ENCODE measurements at regions not wholly inside any gene's neighbourhood (a gene's known extent, or its start where the extent isn't known, plus 50 kb on each side); places are given as distances from the start of the nearest gene placed in this dataset.

- DNase-seq (ENCODE audit: low read depth in 1 of 2, low spot score in 1 of 2) (no peak), ATAC-seq (no peak), FAIRE-seq (no peak)
- Histone ChIP-seq H3K4me3 (no peak overlapping the region), H3K4me2 (no peak overlapping the region), H3K4me1 (no peaks in the 10 kb centered on the region), H3K27ac (no peak overlapping the region), H3K9me3 (no peaks in the 10 kb centered on the region)
- WGBS (ENCODE audit: missing lambda C conversion rate): 14% methylated on average over 3 of the region's 3 CpGs
- TF ChIP-seq RAD21 (conservative IDR thresholded peaks at IDR 0.05 in 1 of 2, IDR thresholded peaks at IDR 0.05 in 1 of 2): no peak
- TF ChIP-seq EHF (CRISPR knock-in tag; IDR thresholded peaks at IDR 0.05): no peak
- no peak for TF ChIP-seq RARB (CRISPR knock-in tag; IDR thresholded peaks at IDR 0.05)
- no peak for TF ChIP-seq REST (IDR thresholded peaks at IDR 0.05)
- TF ChIP-seq JUN (IDR thresholded peaks at IDR 0.05): no peak
- no peak for TF ChIP-seq RNF2 (IDR thresholded peaks at IDR 0.05; ENCODE audit: borderline replicate concordance, low read depth)
- no peak for TF ChIP-seq MYC (IDR thresholded peaks at IDR 0.05; ENCODE audit: borderline replicate concordance, low read length)
- no peak for TF ChIP-seq MAZ (IDR thresholded peaks at IDR 0.05; ENCODE audit: borderline replicate concordance, low read depth, low read length)
- TF ChIP-seq KDM5A (IDR thresholded peaks at IDR 0.05): no peak
- TF ChIP-seq BHLHE40 (IDR thresholded peaks at IDR 0.05; ENCODE audit: low read depth, low read length): no peak
- no peak for TF ChIP-seq KDM1A (IDR thresholded peaks at IDR 0.05; ENCODE audit: low read depth)
- no peak for TF ChIP-seq MAFK (IDR thresholded peaks at IDR 0.05; ENCODE audit: partially characterized antibody)
- no peak for TF ChIP-seq ZSCAN20 (CRISPR knock-in tag; IDR thresholded peaks at IDR 0.05)
- TF ChIP-seq ESRRA (IDR thresholded peaks at IDR 0.05; ENCODE audit: borderline replicate concordance, low read length): no peak
- TF ChIP-seq ZNF302 (CRISPR knock-in tag; IDR thresholded peaks at IDR 0.05): no peak
- no peak for TF ChIP-seq CBX8 (IDR thresholded peaks at IDR 0.05)
- TF ChIP-seq NR3C1 (IDR thresholded peaks at IDR 0.05): no peak
- ChIA-PET CTCF (no interaction called here), POLR2A (no interaction called here)
Observed at GRCh38 chr4:37165844-37166243, 78.7 kb upstream of the NWD2 start.

DNA sequence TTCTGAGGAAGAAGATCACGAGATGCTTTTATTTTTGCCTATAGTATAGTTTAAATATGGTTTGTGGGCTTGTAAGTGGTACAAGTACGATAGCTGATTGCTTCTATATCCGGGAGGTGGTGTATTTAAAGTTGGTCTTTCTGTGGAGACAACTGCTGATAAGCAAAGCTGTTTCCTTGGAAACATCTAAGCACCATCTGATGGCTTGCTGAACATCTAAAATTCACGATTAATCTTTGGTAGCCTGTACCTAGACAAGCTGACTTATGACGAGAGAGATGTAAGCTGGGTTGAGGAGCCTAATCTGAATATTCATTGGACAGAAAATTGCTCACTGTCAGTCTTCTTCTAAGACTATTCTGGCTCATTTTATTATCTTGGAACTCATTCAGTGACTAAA is 74.6 kb upstream of the NWD2 start:
- TF ChIP-seq USF2 (IDR thresholded peaks at IDR 0.05): no peak
- no peak for TF ChIP-seq KDM5A (IDR thresholded peaks at IDR 0.05)
- TF ChIP-seq NR3C1 (IDR thresholded peaks at IDR 0.05): no peak
- no peak for TF ChIP-seq ATOH8 (CRISPR knock-in tag; IDR thresholded peaks at IDR 0.05; ENCODE audit: low read depth)
- TF ChIP-seq TP53 (CRISPR knock-in tag; IDR thresholded peaks at IDR 0.05): no peak
- no peak for TF ChIP-seq RAD21 (conservative IDR thresholded peaks at IDR 0.05 in 1 of 2, IDR thresholded peaks at IDR 0.05 in 1 of 2)
- no peak for TF ChIP-seq BCL3 (IDR thresholded peaks at IDR 0.05)
- TF ChIP-seq CEBPB (IDR thresholded peaks at IDR 0.05): no peak
- no peak for TF ChIP-seq JUNB (IDR thresholded peaks at IDR 0.05)
- no peak for TF ChIP-seq RARB (CRISPR knock-in tag; IDR thresholded peaks at IDR 0.05)
- no peak for TF ChIP-seq POLR2A (IDR thresholded peaks at IDR 0.05; ENCODE audit: low read length)
- no peak for TF ChIP-seq HEYL (CRISPR knock-in tag; IDR thresholded peaks at IDR 0.05)
- ATAC-seq (no peak), FAIRE-seq (no peak), DNase-seq (ENCODE audit: low read depth in 1 of 2, low spot score in 1 of 2) (no peak)
- WGBS (ENCODE audit: missing lambda C conversion rate): 6% methylated on average over 5 of the region's 5 CpGs
- no peak overlapping the region for H3K27ac ChIP-seq
- H3K4me2 ChIP-seq: no peak overlapping the region
- no peaks in the 10 kb centered on the region for H3K4me1 ChIP-seq
- ChIA-PET CTCF (no interaction called here), POLR2A (no interaction called here)
- no peaks in the 10 kb centered on the region for H3K9me3 ChIP-seq
- no peak overlapping the region for H3K4me3 ChIP-seq
